HepG2 (cell line): ENCODE measurements at regions not wholly inside any gene's neighbourhood (a gene's known extent, or its start where the extent isn't known, plus 50 kb on each side); places are given as distances from the start of the nearest gene placed in this dataset.

Experiments
- CTCF ChIP-seq: sonication (generic); formaldehyde crosslinking; IDR thresholded peaks from 2 replicates; pipeline ENCODE4 v1.5.0; 2020; ENCODE audit warnings: mild to moderate bottlenecking, missing genetic modification reagents, moderate library complexity
- DMAP1 ChIP-seq: IDR thresholded peaks from 2 replicates; pipeline ENCODE4 v1.6.1; 2016
- ELF1 ChIP-seq: sonication (generic); formaldehyde crosslinking; IDR thresholded peaks from 2 replicates; pipeline ENCODE4 v1.4.0; 2020; ENCODE audit warnings: missing genetic modification reagents
- MXI1 ChIP-seq: IDR thresholded peaks from 3 replicates; pipeline ENCODE4 v1.6.1; 2012; ENCODE audit warnings: low read depth, low read length, inconsistent platforms, borderline replicate concordance
- RXRA ChIP-seq: sonication (generic); formaldehyde crosslinking; IDR thresholded peaks from 2 replicates; pipeline ENCODE4 v1.5.1; 2020; ENCODE audit warnings: missing genetic modification reagents
- TBP ChIP-seq: sonication (generic); formaldehyde crosslinking; IDR thresholded peaks from 2 replicates; pipeline ENCODE4 v1.5.0; 2020; ENCODE audit warnings: missing genetic modification reagents

- TF ChIP-seq ELF1 (CRISPR knock-in tag) = no peak
- no peak for TF ChIP-seq MXI1
- TF ChIP-seq DMAP1 (CRISPR knock-in tag) = no peak
- TF ChIP-seq TBP = no peak
- TF ChIP-seq RXRA = no peak
- TF ChIP-seq CTCF (CRISPR knock-in tag) = no peak
Observed at GRCh38 chr2:200068642-200069041, 113.3 kb downstream of the MAIP1 start.
